DND-41 (cell line): ENCODE measurements at regions not wholly inside any gene's neighbourhood (a gene's known extent, or its start where the extent isn't known, plus 50 kb on each side); places are given as distances from the start of the nearest gene placed in this dataset.

Source experiments
- EZH2 ChIP-seq: IDR thresholded peaks from 3 replicates; pipeline ENCODE4 v1.6.1; 2012; ENCODE audit warnings: borderline replicate concordance, low read depth, mild to moderate bottlenecking, moderate library complexity, low read length, inconsistent platforms; ENCODE audit not compliant: severe bottlenecking
- TF ChIP-seq, protein P1 (sequence below): IDR thresholded peaks from 2 replicates; pipeline ENCODE4 v1.5.1; 2012; ENCODE audit warnings: borderline replicate concordance, low read length, moderate library complexity, mild to moderate bottlenecking; ENCODE audit not compliant: poor library complexity, severe bottlenecking; ENCODE audit errors: extremely low read depth

- TF ChIP-seq, protein P1, sequence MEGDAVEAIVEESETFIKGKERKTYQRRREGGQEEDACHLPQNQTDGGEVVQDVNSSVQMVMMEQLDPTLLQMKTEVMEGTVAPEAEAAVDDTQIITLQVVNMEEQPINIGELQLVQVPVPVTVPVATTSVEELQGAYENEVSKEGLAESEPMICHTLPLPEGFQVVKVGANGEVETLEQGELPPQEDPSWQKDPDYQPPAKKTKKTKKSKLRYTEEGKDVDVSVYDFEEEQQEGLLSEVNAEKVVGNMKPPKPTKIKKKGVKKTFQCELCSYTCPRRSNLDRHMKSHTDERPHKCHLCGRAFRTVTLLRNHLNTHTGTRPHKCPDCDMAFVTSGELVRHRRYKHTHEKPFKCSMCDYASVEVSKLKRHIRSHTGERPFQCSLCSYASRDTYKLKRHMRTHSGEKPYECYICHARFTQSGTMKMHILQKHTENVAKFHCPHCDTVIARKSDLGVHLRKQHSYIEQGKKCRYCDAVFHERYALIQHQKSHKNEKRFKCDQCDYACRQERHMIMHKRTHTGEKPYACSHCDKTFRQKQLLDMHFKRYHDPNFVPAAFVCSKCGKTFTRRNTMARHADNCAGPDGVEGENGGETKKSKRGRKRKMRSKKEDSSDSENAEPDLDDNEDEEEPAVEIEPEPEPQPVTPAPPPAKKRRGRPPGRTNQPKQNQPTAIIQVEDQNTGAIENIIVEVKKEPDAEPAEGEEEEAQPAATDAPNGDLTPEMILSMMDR, result no peak
- TF ChIP-seq EZH2, result no peak
Measured at GRCh38 chr7:136399385-136399784, 422.2 kb upstream of the MTPN start.
